H1 (cell line): ENCODE measurements at regions not wholly inside any gene's neighbourhood (a gene's known extent, or its start where the extent isn't known, plus 50 kb on each side); places are given as distances from the start of the nearest gene placed in this dataset.

ENCODE experiments used
- CTCF ChIA-PET: fragments of 300-600 bp; sonication (Branson Sonifier 250); formaldehyde crosslinking; loops from one replicate; lab custom pipeline; 2021; ENCODE audit not compliant: partially characterized antibody; lab: Charles Lee
- POLR2A ChIA-PET: fragments of 300-600 bp; sonication (Branson Sonifier 250); formaldehyde crosslinking; loops from one replicate; lab custom pipeline; 2021; ENCODE audit warnings: inconsistent platforms; ENCODE audit not compliant: partially characterized antibody; lab: Charles Lee
- DNase-seq, 2 experiments: peaks; one replicate each; pipeline versions ENCODE4 v3.0.0 to v3.0.0-alpha.2; 2010 to 2022; ENCODE audit warnings: low spot score in 2 of 2, low read depth in 1 of 2, mixed read lengths in 1 of 2
- FAIRE-seq: peaks from 2 replicates; lab custom pipeline; 2011; peaks lifted over from hg19 to GRCh38; lab: Jason Lieb, UNC
- H2AFZ ChIP-seq: 2 replicates; pipeline ENCODE4 v1.8.1; 2012; ENCODE audit warnings: low read length, inconsistent platforms
- H2AK5ac ChIP-seq: 2 replicates; pipeline ENCODE4 v1.6.1; 2013; ENCODE audit warnings: low read depth, low read length
- H2BK120ac ChIP-seq: replicated peaks from 2 replicates; pipeline ENCODE3; 2013; ENCODE audit warnings: low read depth, low read length, inconsistent platforms
- H2BK12ac ChIP-seq: 2 replicates; pipeline ENCODE4 v1.6.1; 2013; ENCODE audit warnings: low read depth, low read length
- H2BK15ac ChIP-seq: 2 replicates; pipeline ENCODE4 v1.6.1; 2013; ENCODE audit warnings: low read length
- H2BK20ac ChIP-seq: 2 replicates; pipeline ENCODE4 v1.6.1; 2013; ENCODE audit warnings: low read length
- H2BK5ac ChIP-seq: 2 replicates; pipeline ENCODE4 v1.6.1; 2013; ENCODE audit warnings: low read depth, low read length
- H3K14ac ChIP-seq: 2 replicates; pipeline ENCODE4 v1.6.1; 2013; ENCODE audit warnings: inconsistent platforms; ENCODE audit not compliant: insufficient read length
- H3K18ac ChIP-seq: 2 replicates; pipeline ENCODE4 v1.6.1; 2013; ENCODE audit warnings: low read length; ENCODE audit errors: extremely low read depth
- H3K23ac ChIP-seq: 2 replicates; pipeline ENCODE4 v1.6.1; 2013; ENCODE audit warnings: inconsistent platforms; ENCODE audit not compliant: insufficient read length
- H3K23me2 ChIP-seq: 2 replicates; pipeline ENCODE4 v1.6.1; 2013; ENCODE audit warnings: low read depth, low read length
- H3K27ac ChIP-seq: 2 replicates; pipeline ENCODE4 v1.6.1; 2011; ENCODE audit warnings: low read depth, low read length, inconsistent platforms
- H3K27me3 ChIP-seq, 4 experiments: replicated peaks in 1 of 4; 1 replicate in 1 of 4; 2 replicates in 3 of 4; pipeline versions ENCODE4 v1.6.1 to v1.8.1; 2011 to 2013; ENCODE audit warnings: low read length in 3 of 4, mild to moderate bottlenecking in 3 of 4, inconsistent platforms in 2 of 4, mixed read lengths in 2 of 4, moderate library complexity in 1 of 4; ENCODE audit not compliant: control insufficient read depth in 3 of 4, insufficient read depth in 3 of 4; ENCODE audit errors: extremely low read depth in 1 of 4
- H3K36me3 ChIP-seq, 4 experiments: 2 replicates each; pipeline versions ENCODE4 v1.6.1 to v1.8.1; 2011 to 2013; ENCODE audit warnings: mild to moderate bottlenecking in 4 of 4, low read length in 3 of 4, moderate library complexity in 2 of 4, control low read depth in 1 of 4, inconsistent platforms in 1 of 4; ENCODE audit not compliant: insufficient read depth in 4 of 4, control insufficient read depth in 2 of 4
- H3K4ac ChIP-seq: replicated peaks from 2 replicates; pipeline ENCODE3; 2013; ENCODE audit warnings: low read length, low read depth, mixed read lengths, inconsistent platforms; ENCODE audit not compliant: insufficient read length
- H3K4me1 ChIP-seq, 4 experiments: replicated peaks in 1 of 4; 1 replicate in 1 of 4; 2 replicates in 3 of 4; pipeline versions ENCODE4 v1.6.1 to v1.8.1; 2011 to 2013; ENCODE audit warnings: low read length in 3 of 4, inconsistent platforms in 2 of 4, mixed read lengths in 1 of 4; ENCODE audit not compliant: insufficient read depth in 4 of 4, control insufficient read depth in 3 of 4
- H3K4me2 ChIP-seq, 2 experiments: 2 replicates each; pipeline versions ENCODE4 v1.6.1 to v1.8.1; 2011 to 2013; ENCODE audit warnings: low read depth in 2 of 2, low read length in 2 of 2, control low read depth in 1 of 2, inconsistent platforms in 1 of 2, mild to moderate bottlenecking in 1 of 2; ENCODE audit not compliant: insufficient read depth in 1 of 2
- H3K4me3 ChIP-seq, 4 experiments: fragments of 200-600, 300-600 bp in 1 of 4; sonication (generic), shearing (Covaris generic), sonication (Bioruptor Twin) in 1 of 4; 2 replicates each; pipeline versions ENCODE4 v1.5.1 to v1.8.1; 2011 to 2016; ENCODE audit warnings: low read length in 4 of 4, low read depth in 3 of 4, control low read depth in 2 of 4, inconsistent platforms in 2 of 4, mild to moderate bottlenecking in 2 of 4, mixed read lengths in 1 of 4, moderate library complexity in 1 of 4; ENCODE audit not compliant: insufficient read depth in 2 of 4; ENCODE audit errors: extremely low read depth in 1 of 4
- H3K56ac ChIP-seq: replicated peaks from 2 replicates; pipeline ENCODE3; 2013; ENCODE audit warnings: low read depth, mild to moderate bottlenecking, mixed read lengths, low read length, inconsistent platforms; ENCODE audit not compliant: insufficient read length
- H3K79me1 ChIP-seq: 2 replicates; pipeline ENCODE4 v1.6.1; 2013; ENCODE audit warnings: low read depth, low read length, control low read depth
- H3K79me2 ChIP-seq, 2 experiments: 2 replicates each; pipeline versions ENCODE4 v1.6.1 to v1.8.1; 2012 to 2013; ENCODE audit warnings: low read length in 2 of 2, mild to moderate bottlenecking in 2 of 2, inconsistent platforms in 1 of 2; ENCODE audit not compliant: insufficient read depth in 2 of 2, control insufficient read depth in 1 of 2
- H3K9ac ChIP-seq, 4 experiments: replicated peaks in 1 of 4; 1 replicate in 1 of 4; 2 replicates in 3 of 4; pipeline versions ENCODE4 v1.6.1 to v1.8.1; 2011 to 2013; ENCODE audit warnings: low read depth in 3 of 4, low read length in 3 of 4, control low read depth in 2 of 4, mild to moderate bottlenecking in 2 of 4, moderate library complexity in 2 of 4, inconsistent platforms in 1 of 4; ENCODE audit errors: extremely low read depth in 1 of 4
- H3K9me3 ChIP-seq, 2 experiments: 2 replicates each; pipeline versions ENCODE4 v1.6.1 to v1.8.1; 2012 to 2013; ENCODE audit warnings: mild to moderate bottlenecking in 2 of 2, moderate library complexity in 2 of 2, control low read depth in 1 of 2, inconsistent platforms in 1 of 2, low read depth in 1 of 2, low read length in 1 of 2, mixed read lengths in 1 of 2; ENCODE audit not compliant: insufficient read depth in 2 of 2
- H4K20me1 ChIP-seq, 2 experiments: replicated peaks in 1 of 2; 2 replicates each; pipeline versions ENCODE3 to v1.8.1; 2011 to 2013; ENCODE audit warnings: inconsistent platforms in 2 of 2, low read length in 2 of 2, mild to moderate bottlenecking in 1 of 2; ENCODE audit not compliant: insufficient read depth in 2 of 2, control insufficient read depth in 1 of 2
- H4K5ac ChIP-seq: 2 replicates; pipeline ENCODE4 v1.6.1; 2013; ENCODE audit warnings: low read length, low read depth, mixed read lengths, inconsistent platforms; ENCODE audit not compliant: insufficient read length
- H4K8ac ChIP-seq: 2 replicates; pipeline ENCODE4 v1.8.0; 2013; ENCODE audit warnings: mild to moderate bottlenecking, moderate library complexity, low read length, inconsistent platforms; ENCODE audit not compliant: insufficient read depth; ENCODE audit errors: extremely low read depth
- H4K91ac ChIP-seq: replicated peaks from 2 replicates; pipeline ENCODE3; 2013; ENCODE audit warnings: low read length, mixed read lengths, inconsistent platforms; ENCODE audit not compliant: insufficient read length
- RAD21 ChIP-seq, 2 experiments: IDR thresholded peaks in 1 of 2; conservative IDR thresholded peaks in 1 of 2; 2 replicates each; pipeline ENCODE4 v1.6.1; 2011; ENCODE audit warnings: low read depth in 2 of 2, low read length in 2 of 2, improper control_type of control experiment in 1 of 2, inconsistent platforms in 1 of 2, mild to moderate bottlenecking in 1 of 2, moderate library complexity in 1 of 2
- SIRT6 ChIP-seq: IDR thresholded peaks from one replicate; pipeline ENCODE4 v1.7.1; 2012; ENCODE audit warnings: low read length, inconsistent platforms
- SP2 ChIP-seq: IDR thresholded peaks from 2 replicates; pipeline ENCODE4 v1.6.1; 2012; ENCODE audit warnings: mild to moderate bottlenecking, low read length, inconsistent platforms
- WGBS, 2 experiments: shearing (Covaris generic) in 1 of 2; methylation state at CpG; one replicate each; pipeline versions ENCODE4 v1.1.6 to v1.1.7; 2013 to 2015; ENCODE audit warnings: low lambda C conversion rate in 2 of 2, mixed read lengths in 2 of 2, inconsistent platforms in 1 of 2, low coverage in 1 of 2, missing lambda C conversion rate in 1 of 2; ENCODE audit not compliant: insufficient replicate concordance in 2 of 2, insufficient coverage in 1 of 2, insufficient read length in 1 of 2; ENCODE audit errors: extremely low coverage in 1 of 2, missing lambda C conversion rate in 1 of 2; 5-methylcytosine and 5-hydroxymethylcytosine counted together
- TF ChIP-seq, protein P1 (sequence below), 3 experiments: IDR thresholded peaks; 1 replicate in 2 of 3; 2 replicates in 1 of 3; pipeline versions ENCODE4 v1.5.1 to v1.6.1; 2011; ENCODE audit warnings: low read length in 3 of 3, mild to moderate bottlenecking in 3 of 3, inconsistent platforms in 2 of 3, low read depth in 1 of 3, moderate library complexity in 1 of 3; ENCODE audit not compliant: insufficient read depth in 1 of 3; ENCODE audit errors: control extremely low read depth in 1 of 3

DNA sequence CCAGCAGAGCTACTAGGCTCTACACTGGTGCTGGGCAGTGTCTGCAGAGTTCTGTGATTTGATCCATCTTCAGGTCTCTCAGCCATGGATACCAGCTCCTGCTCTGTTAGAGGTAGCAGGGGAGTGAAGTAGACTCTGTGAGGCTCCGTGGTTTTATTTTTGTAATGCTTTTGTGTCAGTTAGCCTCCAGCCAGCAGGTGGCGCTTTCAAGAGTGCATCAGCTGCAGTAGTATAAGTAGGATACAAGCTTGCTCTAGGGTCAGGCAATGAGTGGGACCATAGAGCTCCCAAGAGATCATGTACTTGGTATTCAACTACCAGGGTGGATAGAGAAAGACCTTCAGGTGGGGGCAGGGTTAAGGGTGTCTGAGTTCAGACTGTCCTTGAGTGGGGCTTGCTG, 362.5 kb upstream of the TRAM1L1 start:
- H3K4me1 ChIP-seq: no peaks in the 10 kb centered on the region
- H3K23ac ChIP-seq: no peak overlapping the region
- no peaks in the 10 kb centered on the region for H4K20me1 ChIP-seq
- no peak overlapping the region for H2BK5ac ChIP-seq
- H3K79me2 ChIP-seq: no peaks in the 10 kb centered on the region
- ChIA-PET POLR2A (no interaction called here), CTCF (interaction anchor here (0.6 to 2.0 kb wide), 20 partner anchors 8 to 391 kb away, joined by 3 to 9 read pairs (median 4); no protein-coding TSS in a partner anchor)
- H4K8ac ChIP-seq: no peak overlapping the region
- no peak overlapping the region for H2BK12ac ChIP-seq
- H2AK5ac ChIP-seq: no peak overlapping the region
- H4K5ac ChIP-seq: no peak overlapping the region
- no peak overlapping the region for H3K4me2 ChIP-seq
- TF ChIP-seq SIRT6 (no peak), RAD21 (IDR thresholded peaks at IDR 0.05 in 1 of 2, conservative IDR thresholded peaks at IDR 0.05 in 1 of 2; ENCODE audit: low read depth in 2 of 2, low read length in 2 of 2) (peak; percentile 29 to 39; a peak in 3 of 4 replicates), SP2 (peak; percentile 49)
- TF ChIP-seq, protein P1, sequence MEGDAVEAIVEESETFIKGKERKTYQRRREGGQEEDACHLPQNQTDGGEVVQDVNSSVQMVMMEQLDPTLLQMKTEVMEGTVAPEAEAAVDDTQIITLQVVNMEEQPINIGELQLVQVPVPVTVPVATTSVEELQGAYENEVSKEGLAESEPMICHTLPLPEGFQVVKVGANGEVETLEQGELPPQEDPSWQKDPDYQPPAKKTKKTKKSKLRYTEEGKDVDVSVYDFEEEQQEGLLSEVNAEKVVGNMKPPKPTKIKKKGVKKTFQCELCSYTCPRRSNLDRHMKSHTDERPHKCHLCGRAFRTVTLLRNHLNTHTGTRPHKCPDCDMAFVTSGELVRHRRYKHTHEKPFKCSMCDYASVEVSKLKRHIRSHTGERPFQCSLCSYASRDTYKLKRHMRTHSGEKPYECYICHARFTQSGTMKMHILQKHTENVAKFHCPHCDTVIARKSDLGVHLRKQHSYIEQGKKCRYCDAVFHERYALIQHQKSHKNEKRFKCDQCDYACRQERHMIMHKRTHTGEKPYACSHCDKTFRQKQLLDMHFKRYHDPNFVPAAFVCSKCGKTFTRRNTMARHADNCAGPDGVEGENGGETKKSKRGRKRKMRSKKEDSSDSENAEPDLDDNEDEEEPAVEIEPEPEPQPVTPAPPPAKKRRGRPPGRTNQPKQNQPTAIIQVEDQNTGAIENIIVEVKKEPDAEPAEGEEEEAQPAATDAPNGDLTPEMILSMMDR (IDR thresholded peaks at IDR 0.05; ENCODE audit: control extremely low read depth in 1 of 3, insufficient read depth in 1 of 3, low read depth in 1 of 3, low read length in 3 of 3): peak in 2 of 3 experiments; percentile 27 to 68; a peak in 2 of 4 replicates
- no peak overlapping the region for H3K56ac ChIP-seq
- 88% methylated on average over 2 of the region's 2 CpGs; no CpG with 5 or more reads in 1 of the 2 experiments for WGBS, 2 experiments
- H3K4ac ChIP-seq: no peak overlapping the region
- H3K9me3 ChIP-seq: no peaks in the 10 kb centered on the region
- H3K4me3 ChIP-seq: no peak overlapping the region
- H2BK120ac ChIP-seq: no peak overlapping the region
- H3K23me2 ChIP-seq: no peaks in the 10 kb centered on the region; the same call in 1 of the 2 replicates
- H3K18ac ChIP-seq: no peak overlapping the region
- no peaks in the 10 kb centered on the region for H3K27me3 ChIP-seq
- H4K91ac ChIP-seq: no peak overlapping the region
- no peak overlapping the region for H2BK15ac ChIP-seq
- no peaks in the 10 kb centered on the region for H3K36me3 ChIP-seq
- H3K27ac ChIP-seq: no peak overlapping the region
- peak; percentile 17 to 67 for DNase-seq
- H2AFZ ChIP-seq: peak overlapping the region; percentile 86; the same call in 1 of the 2 replicates
- FAIRE-seq: no peak
- H3K14ac ChIP-seq: no peak overlapping the region
- no peak overlapping the region for H3K9ac ChIP-seq
- no peaks in the 10 kb centered on the region for H3K79me1 ChIP-seq
- no peak overlapping the region for H2BK20ac ChIP-seq
